DOHH2 (cell line): ENCODE measurements at regions not wholly inside any gene's neighbourhood (a gene's known extent, or its start where the extent isn't known, plus 50 kb on each side); places are given as distances from the start of the nearest gene placed in this dataset.
"Not testable (repeated sequence)": the region's sequence is repeated elsewhere in the genome, so short reads cannot be mapped to it uniquely, and the experiment has no call there.

Experiments
- H3F3A ChIP-seq: fragments of 200-600 bp; sonication (generic), shearing (Covaris generic); 2 replicates; pipeline ENCODE4 v1.6.0; 2016; ENCODE audit warnings: antibody characterized with exemption, mild to moderate bottlenecking; ENCODE audit not compliant: control insufficient read depth, insufficient read depth
- H3K27ac ChIP-seq: fragments of 200-600 bp; sonication (generic); 2 replicates; pipeline ENCODE4 v1.5.1; 2014; ENCODE audit warnings: low read depth, mild to moderate bottlenecking, low read length, moderate library complexity
- H3K27me3 ChIP-seq: fragments of 200-600 bp; sonication (generic); 2 replicates; pipeline ENCODE4 v1.6.1; 2014; ENCODE audit warnings: mild to moderate bottlenecking, low read length, mixed read lengths; ENCODE audit not compliant: control insufficient read depth
- H3K36me3 ChIP-seq: fragments of 200-600 bp; sonication (generic); 2 replicates; pipeline ENCODE4 v1.6.1; 2014; ENCODE audit warnings: mild to moderate bottlenecking, low read length, moderate library complexity, mixed read lengths; ENCODE audit not compliant: control insufficient read depth
- H3K4me1 ChIP-seq: fragments of 200-600 bp; sonication (generic); 2 replicates; pipeline ENCODE4 v1.6.1; 2014; ENCODE audit warnings: mild to moderate bottlenecking, low read length, mixed read lengths; ENCODE audit not compliant: control insufficient read depth
- H3K4me2 ChIP-seq: fragments of 200-600 bp; sonication (generic); 2 replicates; pipeline ENCODE4 v1.6.0; 2014; ENCODE audit warnings: mild to moderate bottlenecking, low read length, moderate library complexity
- H3K4me3 ChIP-seq: fragments of 200-600 bp; sonication (generic); 2 replicates; pipeline ENCODE4 v1.5.1; 2014; ENCODE audit warnings: mild to moderate bottlenecking, low read length, mixed read lengths
- H3K79me2 ChIP-seq: fragments of 200-600 bp; sonication (generic); 2 replicates; pipeline ENCODE4 v1.6.1; 2014; ENCODE audit warnings: mild to moderate bottlenecking, low read length, mixed read lengths; ENCODE audit not compliant: control insufficient read depth
- H3K9me2 ChIP-seq: fragments of 200-600 bp; sonication (generic); replicated peaks from 2 replicates; pipeline ENCODE4 v1.6.1; 2014; ENCODE audit warnings: mild to moderate bottlenecking, low read length, mixed read lengths; ENCODE audit not compliant: control insufficient read depth
- H3K9me3 ChIP-seq: fragments of 200-600 bp; sonication (generic); 2 replicates; pipeline ENCODE4 v1.6.1; 2014; ENCODE audit warnings: antibody characterized with exemption, low read length, mixed read lengths; ENCODE audit not compliant: control insufficient read depth, insufficient read depth
- H4K20me1 ChIP-seq: fragments of 200-600 bp; sonication (generic); 2 replicates; pipeline ENCODE4 v1.6.0; 2014; ENCODE audit warnings: low read depth, mild to moderate bottlenecking, antibody characterized with exemption, low read length, moderate library complexity; ENCODE audit not compliant: control insufficient read depth, insufficient read depth
- EZH2phosphoT487 ChIP-seq: fragments of 200-600 bp; sonication (generic); IDR thresholded peaks from 2 replicates; pipeline ENCODE4 v1.6.1; 2017; ENCODE audit warnings: borderline replicate concordance, mild to moderate bottlenecking, antibody characterized with exemption, low read length, moderate library complexity, mixed read lengths
- TF ChIP-seq, protein P1 (sequence below): fragments of 200-600 bp; sonication (generic); IDR thresholded peaks from one replicate; pipeline ENCODE4 v1.5.1; 2014; ENCODE audit warnings: antibody characterized with exemption, mild to moderate bottlenecking, low read depth, low read length; ENCODE audit not compliant: poor library complexity, severe bottlenecking

GRCh38 chr7:153224890-153225289 lies 465.3 kb downstream of the ACTR3B start:
- H3K27me3 ChIP-seq: no peaks in the 10 kb centered on the region
- H3K9me2 ChIP-seq: no peaks in the 10 kb centered on the region
- no peaks in the 10 kb centered on the region for H3K79me2 ChIP-seq

DNA sequence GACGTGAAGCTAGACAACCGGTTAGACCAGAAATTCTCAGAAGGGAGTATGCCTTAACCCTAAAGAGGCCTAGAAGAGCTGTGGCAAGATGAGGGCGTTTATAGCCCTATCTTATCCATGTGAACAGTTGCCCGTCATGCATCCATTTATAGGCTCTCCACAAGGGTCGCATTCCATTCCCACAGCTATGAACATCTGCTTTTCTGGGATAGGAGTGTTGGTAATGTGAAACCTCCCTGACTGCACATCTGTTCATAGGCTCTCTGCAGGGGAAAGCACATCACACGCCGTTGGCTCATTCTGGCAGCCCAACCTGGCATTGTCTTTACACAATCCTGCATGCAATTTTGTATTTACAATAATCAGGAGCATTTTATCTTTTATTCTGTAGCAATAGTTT lies 485.6 kb downstream of the ACTR3B start:
- not testable (repeated sequence) for H3K4me3 ChIP-seq, H3K4me2 ChIP-seq, H4K20me1 ChIP-seq, H3F3A ChIP-seq, H3K27me3 ChIP-seq, H3K27ac ChIP-seq, H3K36me3 ChIP-seq, H3K9me2 ChIP-seq, H3K4me1 ChIP-seq, H3K9me3 ChIP-seq, H3K79me2 ChIP-seq

More at GRCh38 chr7:153224890-153225289, 465.3 kb downstream of the ACTR3B start:
- no peaks in the 10 kb centered on the region for H3K36me3 ChIP-seq
- TF ChIP-seq, protein P1, sequence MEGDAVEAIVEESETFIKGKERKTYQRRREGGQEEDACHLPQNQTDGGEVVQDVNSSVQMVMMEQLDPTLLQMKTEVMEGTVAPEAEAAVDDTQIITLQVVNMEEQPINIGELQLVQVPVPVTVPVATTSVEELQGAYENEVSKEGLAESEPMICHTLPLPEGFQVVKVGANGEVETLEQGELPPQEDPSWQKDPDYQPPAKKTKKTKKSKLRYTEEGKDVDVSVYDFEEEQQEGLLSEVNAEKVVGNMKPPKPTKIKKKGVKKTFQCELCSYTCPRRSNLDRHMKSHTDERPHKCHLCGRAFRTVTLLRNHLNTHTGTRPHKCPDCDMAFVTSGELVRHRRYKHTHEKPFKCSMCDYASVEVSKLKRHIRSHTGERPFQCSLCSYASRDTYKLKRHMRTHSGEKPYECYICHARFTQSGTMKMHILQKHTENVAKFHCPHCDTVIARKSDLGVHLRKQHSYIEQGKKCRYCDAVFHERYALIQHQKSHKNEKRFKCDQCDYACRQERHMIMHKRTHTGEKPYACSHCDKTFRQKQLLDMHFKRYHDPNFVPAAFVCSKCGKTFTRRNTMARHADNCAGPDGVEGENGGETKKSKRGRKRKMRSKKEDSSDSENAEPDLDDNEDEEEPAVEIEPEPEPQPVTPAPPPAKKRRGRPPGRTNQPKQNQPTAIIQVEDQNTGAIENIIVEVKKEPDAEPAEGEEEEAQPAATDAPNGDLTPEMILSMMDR: no peak
- no peak for TF ChIP-seq EZH2phosphoT487
- no peak overlapping the region for H3K27ac ChIP-seq
- no peaks in the 10 kb centered on the region for H4K20me1 ChIP-seq
- peaks cover 5% of the 10 kb centered on the region; the same call in 1 of the 2 replicates for H3K9me3 ChIP-seq
- H3K4me3 ChIP-seq: no peak overlapping the region
- H3F3A ChIP-seq: no peaks in the 10 kb centered on the region
- H3K4me1 ChIP-seq: no peaks in the 10 kb centered on the region
- H3K4me2 ChIP-seq: no peak overlapping the region

DNA sequence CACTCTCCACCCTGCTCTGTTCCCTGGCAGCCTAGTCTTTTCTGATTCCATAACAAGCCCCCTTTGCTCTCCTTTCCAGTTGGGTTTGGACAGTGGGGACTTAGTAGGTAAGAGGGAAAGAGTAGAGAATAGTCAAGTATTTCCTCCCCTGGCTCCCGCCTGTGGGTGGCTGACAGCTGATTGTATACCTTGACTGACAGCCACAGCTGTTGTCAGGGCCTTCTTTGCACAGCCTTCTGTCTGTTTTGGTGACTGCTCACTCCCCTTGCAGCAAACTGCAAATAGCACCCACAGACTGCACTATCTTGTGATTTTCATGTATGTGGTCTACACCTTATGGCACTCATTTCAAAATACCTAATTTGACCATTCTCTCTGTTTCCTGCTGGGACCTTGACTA lies 486.3 kb downstream of the ACTR3B start:
- Histone ChIP-seq H3K4me2 (no peak overlapping the region), H3K4me1 (no peaks in the 10 kb centered on the region), H3K4me3 (no peak overlapping the region), H3K27me3 (no peaks in the 10 kb centered on the region), H3K9me3 (no peaks in the 10 kb centered on the region), H3K79me2 (no peaks in the 10 kb centered on the region), H4K20me1 (no peaks in the 10 kb centered on the region), H3K36me3 (no peaks in the 10 kb centered on the region), H3K9me2 (no peaks in the 10 kb centered on the region), H3F3A (no peaks in the 10 kb centered on the region), H3K27ac (no peak overlapping the region)
- TF ChIP-seq, protein P1: no peak
- no peak for TF ChIP-seq EZH2phosphoT487

DNA sequence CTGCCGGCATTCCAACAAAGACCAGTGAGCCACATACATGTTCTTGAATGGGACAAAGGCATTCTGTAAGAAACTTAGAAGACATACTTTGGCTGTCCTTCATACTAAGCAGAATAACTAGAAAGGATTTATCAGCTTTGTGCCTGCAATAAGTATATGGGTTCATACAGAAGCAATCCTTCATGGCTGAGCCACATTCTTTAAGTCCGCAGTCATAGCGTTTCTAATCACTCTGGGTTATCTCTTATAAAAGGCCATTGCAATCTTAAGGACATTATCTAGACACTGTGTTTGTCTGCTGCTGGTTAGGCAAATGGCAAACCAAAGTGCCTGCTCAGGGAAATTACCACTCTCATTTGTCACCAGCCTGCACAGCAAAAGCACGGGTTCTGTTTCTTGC lies 488.4 kb downstream of the ACTR3B start:
- no peak for TF ChIP-seq EZH2phosphoT487
- TF ChIP-seq, protein P1: no peak
- Histone ChIP-seq H3K9me3 (no peaks in the 10 kb centered on the region), H3F3A (no peaks in the 10 kb centered on the region)

More for the DNA sequence above, 488.4 kb downstream of the ACTR3B start:
- H3K4me1 ChIP-seq: no peaks in the 10 kb centered on the region
- H3K27me3 ChIP-seq: no peaks in the 10 kb centered on the region
- H3K4me3 ChIP-seq: no peak overlapping the region
- no peaks in the 10 kb centered on the region for H4K20me1 ChIP-seq
- H3K4me2 ChIP-seq: no peak overlapping the region
- H3K27ac ChIP-seq: no peak overlapping the region
- H3K36me3 ChIP-seq: no peaks in the 10 kb centered on the region
- no peaks in the 10 kb centered on the region for H3K79me2 ChIP-seq
- no peaks in the 10 kb centered on the region for H3K9me2 ChIP-seq
